Mesendoderm (in vitro differentiated cells): ENCODE measurements at regions not wholly inside any gene's neighbourhood (a gene's known extent, or its start where the extent isn't known, plus 50 kb on each side); places are given as distances from the start of the nearest gene placed in this dataset.
A peak's percentile ranks its signal among the peaks of the same experiment; 100 is the strongest.
"Not testable (repeated sequence)": the region's sequence is repeated elsewhere in the genome, so short reads cannot be mapped to it uniquely, and the experiment has no call there.

Source experiments
- DNase-seq: peaks from one replicate; pipeline ENCODE4 v3.0.0; 2013
- H2AK5ac ChIP-seq: 2 replicates; pipeline ENCODE4 v1.6.1; 2013; ENCODE audit warnings: low read length, inconsistent platforms
- H2BK120ac ChIP-seq: 2 replicates; pipeline ENCODE4 v1.6.1; 2013; ENCODE audit warnings: low read depth, mild to moderate bottlenecking, low read length, moderate library complexity, mixed read lengths
- H2BK15ac ChIP-seq: replicated peaks from 2 replicates; pipeline ENCODE4 v1.6.1; 2013; ENCODE audit warnings: low read depth, mild to moderate bottlenecking, moderate library complexity
- H2BK5ac ChIP-seq: 2 replicates; pipeline ENCODE4 v1.6.1; 2013; ENCODE audit warnings: low read length, inconsistent platforms
- H3K18ac ChIP-seq: 2 replicates; pipeline ENCODE4 v1.6.1; 2013; ENCODE audit warnings: mild to moderate bottlenecking, low read length, mixed read lengths
- H3K23ac ChIP-seq: one replicate; pipeline ENCODE4 v1.6.1; 2013; ENCODE audit warnings: low read length
- H3K27ac ChIP-seq: 2 replicates; pipeline ENCODE4 v1.5.1; 2013; ENCODE audit warnings: low read depth, mild to moderate bottlenecking, inconsistent platforms, low read length, moderate library complexity
- H3K27me3 ChIP-seq: 2 replicates; pipeline ENCODE4 v1.6.1; 2013; ENCODE audit warnings: low read length, control low read depth, mild to moderate bottlenecking, inconsistent platforms; ENCODE audit not compliant: insufficient read depth, poor library complexity
- H3K36me3 ChIP-seq: 2 replicates; pipeline ENCODE4 v1.6.1; 2013; ENCODE audit warnings: low read length, inconsistent platforms; ENCODE audit not compliant: control insufficient read depth, insufficient read depth
- H3K4ac ChIP-seq: one replicate; pipeline ENCODE4 v1.6.1; 2013; ENCODE audit warnings: low read depth, mild to moderate bottlenecking, low read length, moderate library complexity
- H3K4me1 ChIP-seq: 2 replicates; pipeline ENCODE4 v1.6.1; 2013; ENCODE audit warnings: low read depth, low read length, inconsistent platforms; ENCODE audit not compliant: control insufficient read depth
- H3K4me2 ChIP-seq: 2 replicates; pipeline ENCODE4 v1.6.1; 2013; ENCODE audit warnings: low read length
- H3K4me3 ChIP-seq: 2 replicates; pipeline ENCODE4 v1.5.1; 2013; ENCODE audit warnings: mild to moderate bottlenecking, low read length
- H3K56ac ChIP-seq: one replicate; pipeline ENCODE4 v1.6.1; 2013; ENCODE audit warnings: low read length
- H3K79me1 ChIP-seq: 2 replicates; pipeline ENCODE4 v1.6.1; 2013; ENCODE audit warnings: low read length, inconsistent platforms
- H3K79me2 ChIP-seq: 2 replicates; pipeline ENCODE4 v1.6.1; 2013; ENCODE audit warnings: mild to moderate bottlenecking, low read length; ENCODE audit not compliant: control insufficient read depth, insufficient read depth
- H3K9ac ChIP-seq: 2 replicates; pipeline ENCODE4 v1.6.1; 2013; ENCODE audit warnings: low read length, inconsistent platforms
- H4K5ac ChIP-seq: one replicate; pipeline ENCODE4 v1.6.1; 2013; ENCODE audit warnings: low read length
- H4K8ac ChIP-seq: one replicate; pipeline ENCODE4 v1.6.1; 2013; ENCODE audit warnings: low read depth, mild to moderate bottlenecking, control low read depth, low read length, moderate library complexity
- WGBS: extraction: QIAGEN DNeasy Blood & Tissue Kit; methylation state at CpG from one replicate; pipeline ENCODE4 v1.1.7; 2013; ENCODE audit warnings: low lambda C conversion rate, missing lambda C conversion rate; ENCODE audit not compliant: insufficient coverage; ENCODE audit errors: extremely low coverage; 5-methylcytosine and 5-hydroxymethylcytosine counted together

GRCh38 chr11:22928207-22928917 lies 68.1 kb upstream of the CCDC179 start:
- Histone ChIP-seq H3K27me3 (no peaks in the 10 kb centered on the region), H3K18ac (peak overlapping the region; percentile 40), H4K5ac (no peak overlapping the region), H3K23ac (no peak overlapping the region), H4K8ac (no peak overlapping the region), H3K79me1 (no peaks in the 10 kb centered on the region), H3K4me2 (no peak overlapping the region), H3K56ac (peak overlapping the region; percentile 81), H2BK5ac (peak overlapping the region; percentile 83), H2AK5ac (no peak overlapping the region), H2BK120ac (peak overlapping the region; percentile 61), H3K27ac (peak overlapping the region; percentile 23), H3K79me2 (no peaks in the 10 kb centered on the region), H3K4me1 (peaks cover 4% of the 10 kb centered on the region), H2BK15ac (no peak overlapping the region), H3K36me3 (no peaks in the 10 kb centered on the region), H3K4ac (no peak overlapping the region), H3K9ac (no peak overlapping the region), H3K4me3 (no peak overlapping the region)
- peak; percentile 40 for DNase-seq
- no CpG with 5 or more reads among the region's 5 CpGs for WGBS

- WGBS, result no CpG with 5 or more reads among the region's 5 CpGs
- H3K4me1 ChIP-seq, result peaks cover 2% of the 10 kb centered on the region
These were observed 70.7 kb upstream of the CCDC179 start for GRCh38 chr11:22930816-22931594.

GRCh38 chr11:22938691-22939090 lies 78.4 kb upstream of the CCDC179 start:
- Histone ChIP-seq H3K18ac (no peak overlapping the region), H2BK5ac (no peak overlapping the region), H4K5ac (no peak overlapping the region)

More at GRCh38 chr11:22930816-22931594, 70.7 kb upstream of the CCDC179 start:
- Histone ChIP-seq H2BK120ac (no peak overlapping the region), H4K8ac (no peak overlapping the region), H3K36me3 (no peaks in the 10 kb centered on the region), H3K18ac (no peak overlapping the region), H3K79me1 (no peaks in the 10 kb centered on the region), H2BK15ac (no peak overlapping the region), H3K27me3 (no peaks in the 10 kb centered on the region), H3K4me3 (no peak overlapping the region), H3K4ac (no peak overlapping the region), H3K4me2 (no peak overlapping the region), H3K56ac (no peak overlapping the region), H3K23ac (no peak overlapping the region), H3K9ac (no peak overlapping the region), H3K27ac (no peak overlapping the region), H3K79me2 (no peaks in the 10 kb centered on the region), H2BK5ac (no peak overlapping the region), H4K5ac (no peak overlapping the region), H2AK5ac (no peak overlapping the region)
- no peak for DNase-seq

GRCh38 chr11:22941544-22941943 lies 81.3 kb upstream of the CCDC179 start:
- not testable (repeated sequence) for H3K27me3 ChIP-seq, H3K4ac ChIP-seq, H3K23ac ChIP-seq, H3K79me1 ChIP-seq, H4K8ac ChIP-seq, H4K5ac ChIP-seq, H2BK15ac ChIP-seq, H3K56ac ChIP-seq, H3K79me2 ChIP-seq, H2BK120ac ChIP-seq, H3K18ac ChIP-seq, DNase-seq, H3K4me1 ChIP-seq, H2AK5ac ChIP-seq, H3K4me2 ChIP-seq, H3K27ac ChIP-seq, H3K36me3 ChIP-seq, H3K9ac ChIP-seq, H2BK5ac ChIP-seq, H3K4me3 ChIP-seq
- no CpG with 5 or more reads among the region's 3 CpGs for WGBS

More at GRCh38 chr11:22938691-22939090, 78.4 kb upstream of the CCDC179 start:
- H2AK5ac ChIP-seq, result no peak overlapping the region
- H3K27ac ChIP-seq, result no peak overlapping the region
- no peaks in the 10 kb centered on the region for H3K36me3 ChIP-seq
- no peak overlapping the region for H3K23ac ChIP-seq
- no peaks in the 10 kb centered on the region for H3K4me1 ChIP-seq
- no peaks in the 10 kb centered on the region for H3K27me3 ChIP-seq
- DNase-seq, result no peak
- H2BK120ac ChIP-seq, result no peak overlapping the region
- H4K8ac ChIP-seq, result no peak overlapping the region
- no CpG with 5 or more reads among the region's 1 CpG for WGBS
- no peak overlapping the region for H2BK15ac ChIP-seq
- no peaks in the 10 kb centered on the region for H3K79me1 ChIP-seq
- H3K4ac ChIP-seq, result no peak overlapping the region
- no peak overlapping the region for H3K4me3 ChIP-seq
- no peaks in the 10 kb centered on the region for H3K79me2 ChIP-seq
- no peak overlapping the region for H3K56ac ChIP-seq
- H3K9ac ChIP-seq, result no peak overlapping the region
- no peak overlapping the region for H3K4me2 ChIP-seq

- Histone ChIP-seq H3K4me1 (no peaks in the 10 kb centered on the region), H3K27ac (no peak overlapping the region), H2BK15ac (no peak overlapping the region), H3K36me3 (no peaks in the 10 kb centered on the region), H3K4ac (no peak overlapping the region), H3K79me1 (no peaks in the 10 kb centered on the region), H4K8ac (no peak overlapping the region), H3K27me3 (no peaks in the 10 kb centered on the region), H3K23ac (no peak overlapping the region), H4K5ac (no peak overlapping the region), H2BK120ac (no peak overlapping the region), H3K4me3 (no peak overlapping the region), H2AK5ac (no peak overlapping the region), H2BK5ac (no peak overlapping the region), H3K56ac (no peak overlapping the region), H3K9ac (no peak overlapping the region), H3K18ac (no peak overlapping the region), H3K4me2 (no peak overlapping the region), H3K79me2 (no peaks in the 10 kb centered on the region)
- no CpG with 5 or more reads among the region's 1 CpG for WGBS
- no peak for DNase-seq
These were observed 97.5 kb upstream of the CCDC179 start for GRCh38 chr11:22957786-22958185.
